SK-N-SH (cell line): ENCODE measurements at regions not wholly inside any gene's neighbourhood (a gene's known extent, or its start where the extent isn't known, plus 50 kb on each side); places are given as distances from the start of the nearest gene placed in this dataset.

ENCODE experiments used
- PBX3 ChIP-seq: IDR thresholded peaks from 2 replicates; pipeline ENCODE4; 2012
- TF ChIP-seq, protein P1 (sequence below): fragments of 200-600 bp; sonication (generic); IDR thresholded peaks from 2 replicates; pipeline ENCODE4 v1.6.1; 2017; ENCODE audit warnings: antibody characterized with exemption, mild to moderate bottlenecking, moderate library complexity
- TF ChIP-seq, protein P2 (sequence below): IDR thresholded peaks from 2 replicates; pipeline ENCODE4 v1.6.1; 2012; ENCODE audit warnings: mild to moderate bottlenecking, low read depth, low read length, moderate library complexity

DNA sequence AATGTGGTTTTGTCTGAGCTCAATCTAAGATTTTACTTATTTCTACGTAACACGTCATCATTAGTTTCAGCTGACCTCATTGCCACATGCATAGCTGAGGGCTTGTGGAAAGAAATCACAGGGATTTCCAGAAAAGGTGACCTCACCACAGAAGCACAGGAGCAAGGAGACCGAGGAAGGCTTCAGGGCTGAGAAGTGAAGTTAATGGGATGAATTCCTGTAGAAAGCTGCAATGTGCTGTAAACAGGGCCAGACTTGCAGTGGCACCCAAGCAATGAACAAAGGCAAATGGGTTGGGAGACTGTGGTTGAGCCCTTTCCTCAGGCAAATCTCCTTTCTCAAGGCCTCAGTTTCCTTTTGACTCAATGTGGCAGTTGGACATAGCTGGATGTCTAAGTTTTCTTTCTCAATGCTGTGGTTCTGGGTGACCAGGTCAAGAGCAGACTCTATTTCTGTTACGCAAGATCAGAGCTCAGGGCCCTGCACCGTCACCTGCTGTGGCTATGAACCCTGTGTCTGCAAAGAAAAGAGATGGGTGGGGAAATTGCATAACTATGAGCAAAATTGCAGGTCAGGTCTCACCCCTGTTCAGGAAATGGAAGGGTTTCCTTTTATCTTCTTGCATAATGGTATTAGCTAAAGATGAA is 252.2 kb upstream of the TBL1XR1 start:
- TF ChIP-seq, protein P1, sequence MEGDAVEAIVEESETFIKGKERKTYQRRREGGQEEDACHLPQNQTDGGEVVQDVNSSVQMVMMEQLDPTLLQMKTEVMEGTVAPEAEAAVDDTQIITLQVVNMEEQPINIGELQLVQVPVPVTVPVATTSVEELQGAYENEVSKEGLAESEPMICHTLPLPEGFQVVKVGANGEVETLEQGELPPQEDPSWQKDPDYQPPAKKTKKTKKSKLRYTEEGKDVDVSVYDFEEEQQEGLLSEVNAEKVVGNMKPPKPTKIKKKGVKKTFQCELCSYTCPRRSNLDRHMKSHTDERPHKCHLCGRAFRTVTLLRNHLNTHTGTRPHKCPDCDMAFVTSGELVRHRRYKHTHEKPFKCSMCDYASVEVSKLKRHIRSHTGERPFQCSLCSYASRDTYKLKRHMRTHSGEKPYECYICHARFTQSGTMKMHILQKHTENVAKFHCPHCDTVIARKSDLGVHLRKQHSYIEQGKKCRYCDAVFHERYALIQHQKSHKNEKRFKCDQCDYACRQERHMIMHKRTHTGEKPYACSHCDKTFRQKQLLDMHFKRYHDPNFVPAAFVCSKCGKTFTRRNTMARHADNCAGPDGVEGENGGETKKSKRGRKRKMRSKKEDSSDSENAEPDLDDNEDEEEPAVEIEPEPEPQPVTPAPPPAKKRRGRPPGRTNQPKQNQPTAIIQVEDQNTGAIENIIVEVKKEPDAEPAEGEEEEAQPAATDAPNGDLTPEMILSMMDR = no peak
- TF ChIP-seq, protein P2, sequence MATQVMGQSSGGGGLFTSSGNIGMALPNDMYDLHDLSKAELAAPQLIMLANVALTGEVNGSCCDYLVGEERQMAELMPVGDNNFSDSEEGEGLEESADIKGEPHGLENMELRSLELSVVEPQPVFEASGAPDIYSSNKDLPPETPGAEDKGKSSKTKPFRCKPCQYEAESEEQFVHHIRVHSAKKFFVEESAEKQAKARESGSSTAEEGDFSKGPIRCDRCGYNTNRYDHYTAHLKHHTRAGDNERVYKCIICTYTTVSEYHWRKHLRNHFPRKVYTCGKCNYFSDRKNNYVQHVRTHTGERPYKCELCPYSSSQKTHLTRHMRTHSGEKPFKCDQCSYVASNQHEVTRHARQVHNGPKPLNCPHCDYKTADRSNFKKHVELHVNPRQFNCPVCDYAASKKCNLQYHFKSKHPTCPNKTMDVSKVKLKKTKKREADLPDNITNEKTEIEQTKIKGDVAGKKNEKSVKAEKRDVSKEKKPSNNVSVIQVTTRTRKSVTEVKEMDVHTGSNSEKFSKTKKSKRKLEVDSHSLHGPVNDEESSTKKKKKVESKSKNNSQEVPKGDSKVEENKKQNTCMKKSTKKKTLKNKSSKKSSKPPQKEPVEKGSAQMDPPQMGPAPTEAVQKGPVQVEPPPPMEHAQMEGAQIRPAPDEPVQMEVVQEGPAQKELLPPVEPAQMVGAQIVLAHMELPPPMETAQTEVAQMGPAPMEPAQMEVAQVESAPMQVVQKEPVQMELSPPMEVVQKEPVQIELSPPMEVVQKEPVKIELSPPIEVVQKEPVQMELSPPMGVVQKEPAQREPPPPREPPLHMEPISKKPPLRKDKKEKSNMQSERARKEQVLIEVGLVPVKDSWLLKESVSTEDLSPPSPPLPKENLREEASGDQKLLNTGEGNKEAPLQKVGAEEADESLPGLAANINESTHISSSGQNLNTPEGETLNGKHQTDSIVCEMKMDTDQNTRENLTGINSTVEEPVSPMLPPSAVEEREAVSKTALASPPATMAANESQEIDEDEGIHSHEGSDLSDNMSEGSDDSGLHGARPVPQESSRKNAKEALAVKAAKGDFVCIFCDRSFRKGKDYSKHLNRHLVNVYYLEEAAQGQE = no peak
- no peak for TF ChIP-seq PBX3
